ENCODE measurements at regions not wholly inside any gene's neighbourhood (a gene's known extent, or its start where the extent isn't known, plus 50 kb on each side); places are given as distances from the start of the nearest gene placed in this dataset.

DNA sequence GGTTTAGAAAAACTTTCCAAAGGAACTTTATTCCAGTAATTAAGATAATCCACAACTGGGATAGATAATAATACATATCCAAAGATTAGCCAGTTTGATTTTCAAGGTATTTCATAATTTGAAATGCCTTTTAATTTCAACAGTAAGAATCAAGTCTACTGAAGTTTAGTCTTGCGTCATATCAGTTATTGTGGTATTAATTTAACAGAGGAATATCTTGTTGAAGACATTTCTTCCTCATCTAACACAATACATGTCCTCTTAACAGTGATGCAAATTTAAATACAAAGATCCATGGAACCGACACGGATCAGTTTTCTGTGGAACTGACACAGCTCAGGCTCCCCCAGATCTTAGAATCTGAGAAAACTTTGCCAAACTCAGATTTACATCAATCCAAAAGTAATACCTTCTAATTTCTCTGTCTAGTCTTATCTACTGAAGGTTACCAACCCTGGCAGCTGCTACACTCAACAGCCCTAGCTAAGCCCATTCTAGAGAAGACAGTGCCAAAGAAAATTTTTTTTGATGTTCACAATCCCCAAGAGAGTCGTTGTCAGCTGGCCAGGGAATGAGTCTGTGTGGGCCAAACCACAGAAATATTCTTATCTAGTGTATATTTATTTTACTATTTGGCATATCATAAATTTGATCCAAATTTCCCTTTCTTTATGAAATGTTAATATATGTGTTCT lies 365.2 kb upstream of the MEOX2 start (continued):
- TF ChIP-seq BRF2 (IDR thresholded peaks at IDR 0.05; ENCODE audit: borderline replicate concordance, insufficient read depth, insufficient read length): no peak
- no peak for TF ChIP-seq HDAC6 (IDR thresholded peaks at IDR 0.05; ENCODE audit: low read depth, low read length)
- TF ChIP-seq, protein P1, sequence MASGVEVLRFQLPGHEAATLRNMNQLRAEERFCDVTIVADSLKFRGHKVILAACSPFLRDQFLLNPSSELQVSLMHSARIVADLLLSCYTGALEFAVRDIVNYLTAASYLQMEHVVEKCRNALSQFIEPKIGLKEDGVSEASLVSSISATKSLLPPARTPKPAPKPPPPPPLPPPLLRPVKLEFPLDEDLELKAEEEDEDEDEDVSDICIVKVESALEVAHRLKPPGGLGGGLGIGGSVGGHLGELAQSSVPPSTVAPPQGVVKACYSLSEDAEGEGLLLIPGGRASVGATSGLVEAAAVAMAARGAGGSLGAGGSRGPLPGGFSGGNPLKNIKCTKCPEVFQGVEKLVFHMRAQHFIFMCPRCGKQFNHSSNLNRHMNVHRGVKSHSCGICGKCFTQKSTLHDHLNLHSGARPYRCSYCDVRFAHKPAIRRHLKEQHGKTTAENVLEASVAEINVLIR (CRISPR knock-in tag; IDR thresholded peaks at IDR 0.05): no peak
- no peak for TF ChIP-seq ZNF253 (CRISPR knock-in tag; conservative IDR thresholded peaks at IDR 0.05)
- no peak for TF ChIP-seq PHF20 (IDR thresholded peaks at IDR 0.05; ENCODE audit: partially characterized antibody)
- no peak for TF ChIP-seq PYGO2 (tag; IDR thresholded peaks at IDR 0.05)

- TF ChIP-seq BDP1 (IDR thresholded peaks at IDR 0.05; ENCODE audit: insufficient read depth, insufficient read length) (no peak), BRD4 (IDR thresholded peaks at IDR 0.05) (no peak), ZNF668 (CRISPR knock-in tag; IDR thresholded peaks at IDR 0.05) (no peak), ZNF717 (CRISPR knock-in tag; IDR thresholded peaks at IDR 0.05) (no peak), FOXJ2 (tag; IDR thresholded peaks at IDR 0.05) (no peak), IFI16 (CRISPR knock-in tag; IDR thresholded peaks at IDR 0.05) (no peak), MTA3 (IDR thresholded peaks at IDR 0.05; ENCODE audit: borderline replicate concordance) (no peak)
- TF ChIP-seq, protein P2, sequence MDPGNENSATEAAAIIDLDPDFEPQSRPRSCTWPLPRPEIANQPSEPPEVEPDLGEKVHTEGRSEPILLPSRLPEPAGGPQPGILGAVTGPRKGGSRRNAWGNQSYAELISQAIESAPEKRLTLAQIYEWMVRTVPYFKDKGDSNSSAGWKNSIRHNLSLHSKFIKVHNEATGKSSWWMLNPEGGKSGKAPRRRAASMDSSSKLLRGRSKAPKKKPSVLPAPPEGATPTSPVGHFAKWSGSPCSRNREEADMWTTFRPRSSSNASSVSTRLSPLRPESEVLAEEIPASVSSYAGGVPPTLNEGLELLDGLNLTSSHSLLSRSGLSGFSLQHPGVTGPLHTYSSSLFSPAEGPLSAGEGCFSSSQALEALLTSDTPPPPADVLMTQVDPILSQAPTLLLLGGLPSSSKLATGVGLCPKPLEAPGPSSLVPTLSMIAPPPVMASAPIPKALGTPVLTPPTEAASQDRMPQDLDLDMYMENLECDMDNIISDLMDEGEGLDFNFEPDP (CRISPR knock-in tag; IDR thresholded peaks at IDR 0.05): no peak
These were observed 359.6 kb upstream of the MEOX2 start for GRCh38 chr7:16046041-16046440.

More at GRCh38 chr7:16046041-16046440, 359.6 kb upstream of the MEOX2 start:
- WGBS (ENCODE audit: insufficient coverage, low coverage, missing lambda C conversion rate): 0% methylated on average over 3 of the region's 3 CpGs
- ChIA-PET POLR2A (no interaction called here), CTCF (ENCODE audit: low intra/inter-chr PET ratio) (no interaction called here)
- no peaks in the 10 kb centered on the region for H3K9me3 ChIP-seq (replicated peaks; ENCODE audit: control insufficient read depth, insufficient read depth, low read depth, low read length)
- H3K27ac ChIP-seq (ENCODE audit: extremely low read depth, low read depth, low read length): no peak overlapping the region
- no peak overlapping the region for H3K4me3 ChIP-seq
- H2AFZ ChIP-seq (ENCODE audit: low read depth, low read length): no peak overlapping the region
- in situ Hi-C loops (cut with MboI) (no loop called here), intact Hi-C loops (cut with micrococcal nuclease) (no loop called here)
- no peak for FAIRE-seq
- H3K9ac ChIP-seq (ENCODE audit: insufficient read depth in 1 of 2, low read depth in 2 of 2, low read length in 2 of 2): no peak overlapping the region
- no peaks in the 10 kb centered on the region for H4K20me1 ChIP-seq (replicated peaks; ENCODE audit: control insufficient read depth, insufficient read depth, low read length)
- no peak overlapping the region for H3K4me2 ChIP-seq (ENCODE audit: insufficient read depth, low read length)
- no TSS peak for BruUV-seq (replicated peaks)
- no peaks in the 10 kb centered on the region for H3K36me3 ChIP-seq (ENCODE audit: control insufficient read depth, insufficient read depth, low read length)
- no peak for ATAC-seq
- no peaks in the 10 kb centered on the region; a peak in 1 of 5 replicates for H3K27me3 ChIP-seq (ENCODE audit: control insufficient read depth in 2 of 2, insufficient read depth in 2 of 2, low read length in 2 of 2)
- H3K4me1 ChIP-seq (replicated peaks in 1 of 2; ENCODE audit: control insufficient read depth in 2 of 2, insufficient read depth in 2 of 2, low read length in 2 of 2): no peaks in the 10 kb centered on the region
- H3K79me2 ChIP-seq (ENCODE audit: control insufficient read depth, insufficient read depth, low read length): no peaks in the 10 kb centered on the region
- no peak for DNase-seq (ENCODE audit: extremely low read depth in 1 of 4, low spot score in 3 of 4)
- no peaks in the 10 kb centered on the region for H3K9me1 ChIP-seq (ENCODE audit: control insufficient read depth, insufficient read depth, low read length)
